Keratinocyte (primary cell): ENCODE measurements at regions not wholly inside any gene's neighbourhood (a gene's known extent, or its start where the extent isn't known, plus 50 kb on each side); places are given as distances from the start of the nearest gene placed in this dataset.

Experiments used
- DNase-seq: peaks from one replicate; pipeline ENCODE4 v3.0.0-alpha.2; 2011; ENCODE audit warnings: low read depth, missing footprints, low spot score
- FAIRE-seq: peaks from 2 replicates; lab custom pipeline; 2011; peaks lifted over from hg19 to GRCh38; lab: Jason Lieb, UNC
- H2AFZ ChIP-seq: 2 replicates; pipeline ENCODE4 v1.6.0; 2012; ENCODE audit warnings: low read length, control low read depth, inconsistent platforms; ENCODE audit not compliant: control insufficient read depth
- H3K27ac ChIP-seq: 2 replicates; pipeline ENCODE4 v1.5.1; 2011; ENCODE audit warnings: low read length; ENCODE audit not compliant: control insufficient read depth, insufficient read depth
- H3K27me3 ChIP-seq: 3 replicates; pipeline ENCODE4 v1.6.0; 2011; ENCODE audit warnings: low read length; ENCODE audit not compliant: control insufficient read depth, insufficient read depth; ENCODE audit errors: extremely low read depth
- H3K36me3 ChIP-seq, 2 experiments: 2 replicates in 1 of 2; 3 replicates in 1 of 2; pipeline ENCODE4 v1.5.1; 2011; ENCODE audit warnings: low read length in 2 of 2, mild to moderate bottlenecking in 1 of 2; ENCODE audit not compliant: control insufficient read depth in 2 of 2, insufficient read depth in 2 of 2; ENCODE audit errors: extremely low read depth in 1 of 2
- H3K4me1 ChIP-seq: 3 replicates; pipeline ENCODE4 v1.5.1; 2011; ENCODE audit warnings: low read length; ENCODE audit not compliant: control insufficient read depth, insufficient read depth; ENCODE audit errors: extremely low read depth
- H3K4me2 ChIP-seq: 3 replicates; pipeline ENCODE4 v1.6.0; 2011; ENCODE audit warnings: low read depth, low read length; ENCODE audit not compliant: control insufficient read depth, insufficient read depth; ENCODE audit errors: extremely low read depth
- H3K4me3 ChIP-seq, 3 experiments: fragments of 200-600 bp in 1 of 3; sonication (generic) in 1 of 3; 2 replicates in 2 of 3; 3 replicates in 1 of 3; pipeline ENCODE4 v1.5.1; 2011 to 2016; ENCODE audit warnings: low read length in 3 of 3, mild to moderate bottlenecking in 3 of 3, control low read depth in 2 of 3, inconsistent platforms in 1 of 3, low read depth in 1 of 3, mixed read lengths in 1 of 3, mixed run types in 1 of 3, moderate library complexity in 1 of 3; ENCODE audit not compliant: control insufficient read depth in 2 of 3, insufficient read depth in 2 of 3; ENCODE audit errors: extremely low read depth in 1 of 3
- H3K79me2 ChIP-seq: 2 replicates; pipeline ENCODE4 v1.6.0; 2012; ENCODE audit warnings: low read length; ENCODE audit not compliant: control insufficient read depth, insufficient read depth
- H3K9ac ChIP-seq: 3 replicates; pipeline ENCODE4 v1.6.0; 2011; ENCODE audit warnings: low read length; ENCODE audit not compliant: control insufficient read depth, insufficient read depth; ENCODE audit errors: extremely low read depth
- H3K9me1 ChIP-seq: 3 replicates; pipeline ENCODE4 v1.6.0; 2011; ENCODE audit warnings: low read length; ENCODE audit not compliant: control insufficient read depth, insufficient read depth; ENCODE audit errors: extremely low read depth
- H3K9me3 ChIP-seq: 2 replicates; pipeline ENCODE4 v1.5.1; 2012; ENCODE audit warnings: low read depth, low read length; ENCODE audit not compliant: control insufficient read depth
- H4K20me1 ChIP-seq: 3 replicates; pipeline ENCODE4 v1.6.0; 2011; ENCODE audit warnings: low read length; ENCODE audit not compliant: control insufficient read depth, insufficient read depth; ENCODE audit errors: extremely low read depth
- EZH2 ChIP-seq: IDR thresholded peaks from one replicate; pipeline ENCODE4 v1.6.1; 2012; ENCODE audit warnings: inconsistent platforms, mild to moderate bottlenecking, low read length, moderate library complexity
- dilution Hi-C: fragments of 300-500 bp; cut with MboI; formaldehyde crosslinking; loops from one replicate; pipeline ENCODE4 v1.7.0; 2020; ENCODE audit warnings: low sequenced_read_pairs; ENCODE audit not compliant: extremely low pct_ligation_motif_present
- TF ChIP-seq, protein P1 (sequence below), 3 experiments: IDR thresholded peaks in 1 of 3; conservative IDR thresholded peaks in 1 of 3; optimal IDR thresholded peaks in 1 of 3; 2 replicates in 2 of 3; 3 replicates in 1 of 3; pipeline versions ENCODE3 to v1.5.1; 2011; ENCODE audit warnings: low read length in 3 of 3, mild to moderate bottlenecking in 3 of 3, moderate library complexity in 2 of 3, control low read depth in 1 of 3, inconsistent platforms in 1 of 3; ENCODE audit not compliant: insufficient read depth in 2 of 3; ENCODE audit errors: extremely low read depth in 1 of 3

DNA sequence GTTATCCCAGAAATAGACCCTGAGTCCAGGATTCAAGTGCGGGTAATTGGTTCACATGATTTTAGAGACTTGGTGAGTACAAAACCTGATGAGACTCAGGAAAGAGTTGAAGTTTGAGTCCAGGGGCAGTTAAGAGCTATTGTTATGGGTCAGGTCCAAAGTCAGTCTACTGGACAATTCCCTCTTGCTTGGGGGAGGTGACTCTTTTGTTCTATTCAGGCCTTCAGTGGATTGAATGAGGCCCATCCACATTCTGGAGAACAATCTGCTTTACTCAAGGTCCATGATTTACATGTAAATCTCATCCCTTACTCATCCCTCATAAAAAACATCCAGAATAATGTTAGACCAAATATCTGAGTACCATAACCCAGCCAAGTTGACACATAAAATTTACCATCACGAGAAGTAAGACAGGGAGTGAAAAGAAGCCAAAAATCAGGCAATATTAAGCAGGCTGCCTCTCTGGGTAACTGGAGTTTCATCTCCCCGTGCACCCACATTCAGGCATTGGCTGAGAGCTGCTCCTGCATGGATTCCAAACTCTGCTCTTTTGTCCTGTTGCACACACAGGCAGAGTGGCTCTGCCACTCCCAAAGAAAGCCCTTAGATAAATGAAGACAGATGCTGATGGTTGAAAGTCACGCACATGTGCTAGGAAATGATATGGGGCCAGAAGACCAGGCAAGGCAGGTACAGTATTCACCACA, 156.0 kb upstream of the SALL1 start:
- Histone ChIP-seq H3K4me3 (no peak overlapping the region), H3K27me3 (no peaks in the 10 kb centered on the region), H3K36me3 (no peaks in the 10 kb centered on the region), H3K9me3 (no peaks in the 10 kb centered on the region), H3K9ac (no peak overlapping the region), H3K4me1 (no peaks in the 10 kb centered on the region), H3K9me1 (no peaks in the 10 kb centered on the region), H3K27ac (no peak overlapping the region), H2AFZ (no peak overlapping the region), H3K4me2 (no peak overlapping the region), H3K79me2 (no peaks in the 10 kb centered on the region), H4K20me1 (no peaks in the 10 kb centered on the region)
- DNase-seq (no peak), FAIRE-seq (no peak)
- TF ChIP-seq EZH2, result no peak
- TF ChIP-seq, protein P1, sequence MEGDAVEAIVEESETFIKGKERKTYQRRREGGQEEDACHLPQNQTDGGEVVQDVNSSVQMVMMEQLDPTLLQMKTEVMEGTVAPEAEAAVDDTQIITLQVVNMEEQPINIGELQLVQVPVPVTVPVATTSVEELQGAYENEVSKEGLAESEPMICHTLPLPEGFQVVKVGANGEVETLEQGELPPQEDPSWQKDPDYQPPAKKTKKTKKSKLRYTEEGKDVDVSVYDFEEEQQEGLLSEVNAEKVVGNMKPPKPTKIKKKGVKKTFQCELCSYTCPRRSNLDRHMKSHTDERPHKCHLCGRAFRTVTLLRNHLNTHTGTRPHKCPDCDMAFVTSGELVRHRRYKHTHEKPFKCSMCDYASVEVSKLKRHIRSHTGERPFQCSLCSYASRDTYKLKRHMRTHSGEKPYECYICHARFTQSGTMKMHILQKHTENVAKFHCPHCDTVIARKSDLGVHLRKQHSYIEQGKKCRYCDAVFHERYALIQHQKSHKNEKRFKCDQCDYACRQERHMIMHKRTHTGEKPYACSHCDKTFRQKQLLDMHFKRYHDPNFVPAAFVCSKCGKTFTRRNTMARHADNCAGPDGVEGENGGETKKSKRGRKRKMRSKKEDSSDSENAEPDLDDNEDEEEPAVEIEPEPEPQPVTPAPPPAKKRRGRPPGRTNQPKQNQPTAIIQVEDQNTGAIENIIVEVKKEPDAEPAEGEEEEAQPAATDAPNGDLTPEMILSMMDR (optimal IDR thresholded peaks at IDR 0.05 in 1 of 3, IDR thresholded peaks at IDR 0.05 in 1 of 3, conservative IDR thresholded peaks at IDR 0.05 in 1 of 3; ENCODE audit: extremely low read depth in 1 of 3, insufficient read depth in 2 of 3, low read length in 3 of 3), result no peak
- dilution Hi-C loops, result no loop called here

DNA sequence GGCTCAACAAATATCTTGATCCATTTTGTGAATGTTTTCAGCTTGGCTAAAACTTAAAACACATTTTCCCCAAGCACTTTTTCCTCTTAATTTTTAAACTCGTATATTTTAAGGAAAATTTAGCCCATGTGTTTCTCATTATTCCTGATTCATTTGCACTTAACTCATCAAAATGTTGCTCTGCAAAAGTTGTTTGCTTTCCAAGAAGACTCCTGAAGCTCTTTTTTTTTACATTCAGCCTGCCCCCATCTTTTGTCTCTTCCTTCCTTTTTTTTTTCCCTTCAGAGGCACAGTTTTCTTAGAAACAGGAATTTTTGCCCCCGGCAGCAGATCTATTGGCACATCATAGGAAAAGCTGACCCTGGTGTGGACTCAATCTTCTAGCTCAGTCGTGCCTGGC, 155.0 kb upstream of the SALL1 start:
- no peaks in the 10 kb centered on the region for H4K20me1 ChIP-seq
- H3K27me3 ChIP-seq, result no peaks in the 10 kb centered on the region
- no peaks in the 10 kb centered on the region for H3K9me3 ChIP-seq
- no peak for FAIRE-seq
- H3K9ac ChIP-seq, result no peak overlapping the region
- no peaks in the 10 kb centered on the region for H3K36me3 ChIP-seq
- TF ChIP-seq, protein P1 (optimal IDR thresholded peaks at IDR 0.05 in 1 of 3, IDR thresholded peaks at IDR 0.05 in 1 of 3, conservative IDR thresholded peaks at IDR 0.05 in 1 of 3; ENCODE audit: extremely low read depth in 1 of 3, insufficient read depth in 2 of 3, low read length in 3 of 3), result no peak
- no peak for TF ChIP-seq EZH2
- no peak overlapping the region for H3K4me2 ChIP-seq
- DNase-seq, result no peak
- H2AFZ ChIP-seq, result no peak overlapping the region
- no peaks in the 10 kb centered on the region for H3K9me1 ChIP-seq
- dilution Hi-C loops, result no loop called here
- H3K4me3 ChIP-seq, result no peak overlapping the region
- no peaks in the 10 kb centered on the region for H3K79me2 ChIP-seq
- no peak overlapping the region for H3K27ac ChIP-seq
- no peaks in the 10 kb centered on the region for H3K4me1 ChIP-seq
